ENCODE measurements at regions not wholly inside any gene's neighbourhood (a gene's known extent, or its start where the extent isn't known, plus 50 kb on each side); places are given as distances from the start of the nearest gene placed in this dataset.

DNA sequence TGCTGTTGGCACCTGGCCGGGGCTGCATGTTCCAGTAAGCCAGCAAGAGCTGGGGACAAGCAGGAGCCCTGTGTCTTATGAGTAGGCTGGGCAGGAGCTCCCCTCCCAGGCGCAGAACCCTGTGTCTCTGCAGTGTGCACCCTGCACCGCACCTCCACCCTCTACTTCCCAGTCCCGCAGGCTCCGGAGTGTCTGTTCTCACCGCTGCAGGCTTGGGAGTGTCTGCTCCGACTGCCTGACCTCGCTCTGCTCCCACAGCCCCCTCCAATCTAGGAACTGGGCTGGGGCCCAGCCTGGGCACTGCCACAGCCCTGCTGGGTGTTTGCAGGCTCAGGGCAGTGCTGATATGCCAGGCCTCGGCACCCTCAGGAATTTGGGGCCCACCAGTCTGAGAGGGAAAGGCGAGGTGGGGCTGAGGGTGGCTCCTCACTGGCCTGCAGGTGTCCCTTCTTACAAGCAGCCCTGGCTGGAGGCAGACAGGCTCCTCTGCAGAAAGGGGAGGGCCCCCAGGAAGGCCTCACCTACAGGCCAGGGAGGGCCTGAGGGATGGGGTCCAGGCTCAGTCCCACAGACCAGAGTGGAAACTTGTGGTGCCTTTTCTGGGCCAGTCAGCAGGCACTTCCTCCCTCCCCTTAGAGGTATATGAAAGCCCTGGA lies 871.6 kb upstream of the GJE1 start:
- H3K4me1 ChIP-seq (ENCODE audit: control insufficient read depth in 2 of 2, insufficient read depth in 2 of 2, low read length in 2 of 2) = no peaks in the 10 kb centered on the region
- no peaks in the 10 kb centered on the region for H3K27me3 ChIP-seq (ENCODE audit: control insufficient read depth in 2 of 2, insufficient read depth in 1 of 2, low read length in 1 of 2)
- H3K27ac ChIP-seq (ENCODE audit: low read depth in 1 of 2, low read length in 1 of 2) = no peak overlapping the region
- 93% methylated on average over 10 of the region's 10 CpGs for WGBS
- H3K9me3 ChIP-seq (ENCODE audit: control insufficient read depth in 2 of 2, insufficient read depth in 1 of 2, low read length in 1 of 2) = no peaks in the 10 kb centered on the region
- no peaks in the 10 kb centered on the region for H3K36me3 ChIP-seq (ENCODE audit: control insufficient read depth in 2 of 2, insufficient read depth in 2 of 2, low read length in 1 of 2)
- no peak overlapping the region for H3K4me3 ChIP-seq (ENCODE audit: low read length in 2 of 2)
- no peak for DNase-seq (ENCODE audit: low read depth in 6 of 9, low spot score in 9 of 9)

GRCh38 chr6:141260627-141261015 lies 872.1 kb upstream of the GJE1 start:
- H3K36me3 ChIP-seq (ENCODE audit: control insufficient read depth in 2 of 2, insufficient read depth in 2 of 2, low read length in 1 of 2) = no peaks in the 10 kb centered on the region
- DNase-seq (ENCODE audit: low read depth in 6 of 9, low spot score in 9 of 9) = no peak
- no peaks in the 10 kb centered on the region for H3K4me1 ChIP-seq (ENCODE audit: control insufficient read depth in 2 of 2, insufficient read depth in 2 of 2, low read length in 2 of 2)
- H3K27me3 ChIP-seq (ENCODE audit: control insufficient read depth in 2 of 2, insufficient read depth in 1 of 2, low read length in 1 of 2) = no peaks in the 10 kb centered on the region
- H3K27ac ChIP-seq (ENCODE audit: low read depth in 1 of 2, low read length in 1 of 2) = no peak overlapping the region
- no peaks in the 10 kb centered on the region for H3K9me3 ChIP-seq (ENCODE audit: control insufficient read depth in 2 of 2, insufficient read depth in 1 of 2, low read length in 1 of 2)
- WGBS = 92% methylated on average over 7 of the region's 7 CpGs
- H3K4me3 ChIP-seq (ENCODE audit: low read length in 2 of 2) = no peak overlapping the region

GRCh38 chr6:141259807-141260206 lies 872.9 kb upstream of the GJE1 start:
- no peaks in the 10 kb centered on the region for H3K36me3 ChIP-seq (ENCODE audit: control insufficient read depth in 2 of 2, insufficient read depth in 2 of 2, low read length in 1 of 2)
- H3K9me3 ChIP-seq (ENCODE audit: control insufficient read depth in 2 of 2, insufficient read depth in 1 of 2, low read length in 1 of 2) = no peaks in the 10 kb centered on the region
- no peak overlapping the region for H3K27ac ChIP-seq (ENCODE audit: low read depth in 1 of 2, low read length in 1 of 2)
- WGBS = 91% methylated on average over 5 of the region's 5 CpGs
- H3K27me3 ChIP-seq (ENCODE audit: control insufficient read depth in 2 of 2, insufficient read depth in 1 of 2, low read length in 1 of 2) = no peaks in the 10 kb centered on the region
- no peak for DNase-seq (ENCODE audit: low read depth in 6 of 9, low spot score in 9 of 9)
- no peak overlapping the region for H3K4me3 ChIP-seq (ENCODE audit: low read length in 2 of 2)
- H3K4me1 ChIP-seq (ENCODE audit: control insufficient read depth in 2 of 2, insufficient read depth in 2 of 2, low read length in 2 of 2) = no peaks in the 10 kb centered on the region

- no peak overlapping the region for H3K4me3 ChIP-seq (ENCODE audit: low read length in 2 of 2)
- 97% methylated on average over 3 of the region's 3 CpGs for WGBS
- no peak for DNase-seq (ENCODE audit: low read depth in 6 of 9, low spot score in 9 of 9)
- no peaks in the 10 kb centered on the region for H3K27me3 ChIP-seq (ENCODE audit: control insufficient read depth in 2 of 2, insufficient read depth in 1 of 2, low read length in 1 of 2)
- H3K4me1 ChIP-seq (ENCODE audit: control insufficient read depth in 2 of 2, insufficient read depth in 2 of 2, low read length in 2 of 2) = no peaks in the 10 kb centered on the region
- no peak overlapping the region for H3K27ac ChIP-seq (ENCODE audit: low read depth in 1 of 2, low read length in 1 of 2)
- H3K36me3 ChIP-seq (ENCODE audit: control insufficient read depth in 2 of 2, insufficient read depth in 2 of 2, low read length in 1 of 2) = no peaks in the 10 kb centered on the region
- no peaks in the 10 kb centered on the region for H3K9me3 ChIP-seq (ENCODE audit: control insufficient read depth in 2 of 2, insufficient read depth in 1 of 2, low read length in 1 of 2)
Observed at GRCh38 chr6:141259091-141259490, 873.6 kb upstream of the GJE1 start.

DNA sequence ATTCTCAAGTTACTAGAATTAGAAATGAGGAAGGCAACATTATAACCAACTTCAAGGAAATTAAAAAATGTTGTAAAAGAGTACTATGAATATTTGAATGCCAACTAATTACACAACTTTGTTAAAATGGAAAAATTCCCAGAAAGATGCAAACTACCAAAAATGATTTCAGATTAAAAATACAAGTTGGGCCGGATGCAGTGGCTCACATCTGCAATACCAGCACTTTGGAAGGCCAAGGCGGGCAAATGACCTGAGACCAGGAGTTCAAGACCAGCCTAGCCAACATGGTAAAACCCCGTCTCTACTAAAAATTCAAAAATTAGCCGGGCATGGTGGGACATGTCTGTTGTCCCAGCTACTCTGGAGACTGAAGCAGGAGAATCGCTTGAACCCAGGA lies 874.2 kb upstream of the GJE1 start:
- H3K4me1 ChIP-seq (ENCODE audit: control insufficient read depth in 2 of 2, insufficient read depth in 2 of 2, low read length in 2 of 2) = no peaks in the 10 kb centered on the region
- no peaks in the 10 kb centered on the region for H3K36me3 ChIP-seq (ENCODE audit: control insufficient read depth in 2 of 2, insufficient read depth in 2 of 2, low read length in 1 of 2)
- DNase-seq (ENCODE audit: low read depth in 6 of 9, low spot score in 9 of 9) = no peak
- H3K4me3 ChIP-seq (ENCODE audit: low read length in 2 of 2) = no peak overlapping the region
- 97% methylated on average over 5 of the region's 5 CpGs for WGBS
- H3K27ac ChIP-seq (ENCODE audit: low read depth in 1 of 2, low read length in 1 of 2) = no peak overlapping the region
- H3K27me3 ChIP-seq (ENCODE audit: control insufficient read depth in 2 of 2, insufficient read depth in 1 of 2, low read length in 1 of 2) = no peaks in the 10 kb centered on the region
- no peaks in the 10 kb centered on the region for H3K9me3 ChIP-seq (ENCODE audit: control insufficient read depth in 2 of 2, insufficient read depth in 1 of 2, low read length in 1 of 2)

DNA sequence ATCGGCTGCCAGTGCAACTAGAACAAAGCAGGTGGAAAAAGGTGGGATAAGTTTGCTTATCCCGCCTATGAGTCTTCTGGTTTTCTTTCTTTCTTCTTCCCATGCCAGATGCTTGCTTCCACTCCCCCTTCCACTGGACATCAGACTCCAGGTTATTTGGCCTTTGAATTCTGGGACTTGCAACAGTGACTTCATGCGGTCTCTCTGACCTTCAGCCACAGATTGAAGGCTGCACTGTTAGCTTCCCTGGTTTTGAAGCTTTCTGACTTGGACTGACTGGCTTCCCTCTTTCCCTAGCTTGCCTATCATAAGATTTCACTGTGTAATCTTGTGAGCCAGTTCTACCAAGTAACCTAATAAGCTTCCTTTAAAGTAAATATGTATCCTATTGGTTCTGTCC lies 878.4 kb upstream of the GJE1 start:
- no peak overlapping the region for H3K4me3 ChIP-seq (ENCODE audit: low read length in 2 of 2)
- H3K27me3 ChIP-seq (ENCODE audit: control insufficient read depth in 2 of 2, insufficient read depth in 1 of 2, low read length in 1 of 2) = no peaks in the 10 kb centered on the region
- H3K9me3 ChIP-seq (ENCODE audit: control insufficient read depth in 2 of 2, insufficient read depth in 1 of 2, low read length in 1 of 2) = no peaks in the 10 kb centered on the region
- 96% methylated on average over 3 of the region's 3 CpGs for WGBS
- DNase-seq (ENCODE audit: low read depth in 6 of 9, low spot score in 9 of 9) = no peak
- H3K36me3 ChIP-seq (ENCODE audit: control insufficient read depth in 2 of 2, insufficient read depth in 2 of 2, low read length in 1 of 2) = no peaks in the 10 kb centered on the region
- H3K27ac ChIP-seq (ENCODE audit: low read depth in 1 of 2, low read length in 1 of 2) = no peak overlapping the region
- no peaks in the 10 kb centered on the region for H3K4me1 ChIP-seq (ENCODE audit: control insufficient read depth in 2 of 2, insufficient read depth in 2 of 2, low read length in 2 of 2)

DNA sequence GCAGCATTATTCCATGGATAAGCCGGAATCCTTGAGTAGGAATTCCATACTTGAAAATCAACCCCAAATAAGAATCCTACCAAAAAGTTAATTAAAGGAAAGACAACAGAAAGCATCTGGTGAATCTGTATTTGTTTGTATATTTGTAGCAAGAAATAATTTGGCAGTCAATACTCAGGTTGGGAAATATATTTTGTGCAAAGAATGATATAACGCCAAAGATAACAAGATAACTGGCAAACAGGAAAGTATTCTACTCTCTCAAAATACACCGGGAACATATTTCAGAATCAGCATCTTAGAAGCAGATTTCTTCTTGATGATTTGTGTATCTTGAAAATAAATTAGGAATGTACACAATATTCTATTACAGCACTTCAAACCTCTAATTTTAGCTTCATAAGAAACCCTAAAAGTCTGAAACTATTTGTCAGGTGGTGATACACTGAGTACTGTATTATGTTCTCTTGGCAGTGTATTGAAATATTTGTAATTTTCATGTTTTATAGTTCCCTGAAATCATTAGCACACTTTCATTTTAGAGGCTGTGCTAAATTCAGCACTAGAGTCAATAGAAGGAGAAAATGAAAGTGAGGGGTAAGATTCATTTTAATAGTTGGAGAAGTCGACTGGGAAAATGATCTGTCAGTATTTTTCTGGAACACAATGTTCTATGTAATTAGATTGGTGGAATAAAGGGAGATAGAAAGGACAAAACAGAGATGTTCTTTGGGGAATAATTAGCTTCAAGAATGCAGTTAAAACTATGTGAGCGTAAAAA lies 879.7 kb upstream of the GJE1 start:
- H3K4me1 ChIP-seq (ENCODE audit: control insufficient read depth in 2 of 2, insufficient read depth in 2 of 2, low read length in 2 of 2) = no peaks in the 10 kb centered on the region
- H3K36me3 ChIP-seq (ENCODE audit: control insufficient read depth in 2 of 2, insufficient read depth in 2 of 2, low read length in 1 of 2) = no peaks in the 10 kb centered on the region
- H3K9me3 ChIP-seq (ENCODE audit: control insufficient read depth in 2 of 2, insufficient read depth in 1 of 2, low read length in 1 of 2) = no peaks in the 10 kb centered on the region
- WGBS = 90% methylated on average over 5 of the region's 5 CpGs
- no peak for DNase-seq (ENCODE audit: low read depth in 6 of 9, low spot score in 9 of 9)
- H3K27me3 ChIP-seq (ENCODE audit: control insufficient read depth in 2 of 2, insufficient read depth in 1 of 2, low read length in 1 of 2) = no peaks in the 10 kb centered on the region
- no peak overlapping the region for H3K4me3 ChIP-seq (ENCODE audit: low read length in 2 of 2)
- no peak overlapping the region for H3K27ac ChIP-seq (ENCODE audit: low read depth in 1 of 2, low read length in 1 of 2)

GRCh38 chr6:141251286-141251685 lies 881.4 kb upstream of the GJE1 start:
- Histone ChIP-seq H3K4me3 (ENCODE audit: low read length in 2 of 2) (no peak overlapping the region), H3K36me3 (ENCODE audit: control insufficient read depth in 2 of 2, insufficient read depth in 2 of 2, low read length in 1 of 2) (no peaks in the 10 kb centered on the region), H3K4me1 (ENCODE audit: control insufficient read depth in 2 of 2, insufficient read depth in 2 of 2, low read length in 2 of 2) (no peaks in the 10 kb centered on the region), H3K9me3 (ENCODE audit: control insufficient read depth in 2 of 2, insufficient read depth in 1 of 2, low read length in 1 of 2) (no peaks in the 10 kb centered on the region), H3K27ac (ENCODE audit: low read depth in 1 of 2, low read length in 1 of 2) (no peak overlapping the region), H3K27me3 (ENCODE audit: control insufficient read depth in 2 of 2, insufficient read depth in 1 of 2, low read length in 1 of 2) (no peaks in the 10 kb centered on the region)
- DNase-seq (ENCODE audit: low read depth in 6 of 9, low spot score in 9 of 9) = no peak

GRCh38 chr6:141248021-141248799 lies 884.5 kb upstream of the GJE1 start:
- no peak for DNase-seq (ENCODE audit: low read depth in 6 of 9, low spot score in 9 of 9)
- Histone ChIP-seq H3K27me3 (ENCODE audit: control insufficient read depth in 2 of 2, insufficient read depth in 1 of 2, low read length in 1 of 2) (no peaks in the 10 kb centered on the region), H3K36me3 (ENCODE audit: control insufficient read depth in 2 of 2, insufficient read depth in 2 of 2, low read length in 1 of 2) (no peaks in the 10 kb centered on the region), H3K4me3 (ENCODE audit: low read length in 2 of 2) (no peak overlapping the region), H3K27ac (ENCODE audit: low read depth in 1 of 2, low read length in 1 of 2) (no peak overlapping the region), H3K4me1 (ENCODE audit: control insufficient read depth in 2 of 2, insufficient read depth in 2 of 2, low read length in 2 of 2) (no peaks in the 10 kb centered on the region), H3K9me3 (ENCODE audit: control insufficient read depth in 2 of 2, insufficient read depth in 1 of 2, low read length in 1 of 2) (no peaks in the 10 kb centered on the region)
- 97% methylated on average over 4 of the region's 4 CpGs for WGBS

All from thymus (tissue), 11 donors.